NCI-H1092 treated with DMSO at 0.1 percent for 48 hours (cell line): ENCODE measurements at regions not wholly inside any gene's neighbourhood (a gene's known extent, or its start where the extent isn't known, plus 50 kb on each side); places are given as distances from the start of the nearest gene placed in this dataset.

Experiments used
- DNase-seq: peaks from one replicate; lab custom pipeline; 2025; lab: John Stamatoyannopoulos, UW

GRCh38 chr2:7598402-7598801 is 681.2 kb downstream of the RNF144A start:
- no peak for DNase-seq

GRCh38 chr2:7599462-7600258 is 682.4 kb downstream of the RNF144A start:
- DNase-seq: no peak

GRCh38 chr2:7601990-7602389 is 684.8 kb downstream of the RNF144A start:
- DNase-seq: no peak

- no peak for DNase-seq
These were observed 687.2 kb downstream of the RNF144A start for GRCh38 chr2:7604456-7604855.

GRCh38 chr2:7607441-7608173 is 690.4 kb downstream of the RNF144A start:
- no peak for DNase-seq

- DNase-seq: no peak
These were observed 692.3 kb downstream of the RNF144A start for GRCh38 chr2:7609556-7609955.

- no peak for DNase-seq
These were observed 692.8 kb downstream of the RNF144A start for GRCh38 chr2:7609974-7610373.

GRCh38 chr2:7611750-7612149 is 694.5 kb downstream of the RNF144A start:
- DNase-seq: no peak

- DNase-seq: no peak
These were observed 695.8 kb downstream of the RNF144A start for GRCh38 chr2:7612969-7613368.

GRCh38 chr2:7613831-7614230 is 696.6 kb downstream of the RNF144A start:
- DNase-seq: no peak

- no peak for DNase-seq
These were observed 700.8 kb downstream of the RNF144A start for GRCh38 chr2:7618031-7618430.

- no peak for DNase-seq
These were observed 702.2 kb downstream of the RNF144A start for GRCh38 chr2:7619203-7619970.

- DNase-seq: no peak
These were observed 703.0 kb downstream of the RNF144A start for GRCh38 chr2:7620255-7620654.

GRCh38 chr2:7621018-7621814 is 704.0 kb downstream of the RNF144A start:
- DNase-seq: no peak

GRCh38 chr2:7625392-7626138 is 708.4 kb downstream of the RNF144A start:
- no peak for DNase-seq

- no peak for DNase-seq
These were observed 708.9 kb downstream of the RNF144A start for GRCh38 chr2:7626139-7626537.

GRCh38 chr2:7627583-7627982 is 710.4 kb downstream of the RNF144A start:
- no peak for DNase-seq

GRCh38 chr2:7632420-7632819 is 715.2 kb downstream of the RNF144A start:
- DNase-seq: no peak

- DNase-seq: peak; percentile 77
These were observed 716.4 kb downstream of the RNF144A start for GRCh38 chr2:7633566-7634153.

- peak; percentile 81 for DNase-seq
These were observed 717.2 kb downstream of the RNF144A start for GRCh38 chr2:7634409-7634808.

- DNase-seq: no peak
These were observed 722.3 kb downstream of the RNF144A start for GRCh38 chr2:7639476-7639875.
